ENCODE measurements at regions not wholly inside any gene's neighbourhood (a gene's known extent, or its start where the extent isn't known, plus 50 kb on each side); places are given as distances from the start of the nearest gene placed in this dataset.

GRCh38 chr5:2914981-2915484 lies 163.6 kb upstream of the IRX2 start:
- no peaks in the 10 kb centered on the region for H3K4me1 ChIP-seq (ENCODE audit: control insufficient read depth in 5 of 5, insufficient read depth in 5 of 5, low read length in 5 of 5)
- H3K9me3 ChIP-seq (ENCODE audit: control insufficient read depth in 5 of 5, low read length in 5 of 5): peaks cover 0 to 5% (median 3%) of the 10 kb centered on the region in 5 donors
- H3K4me3 ChIP-seq (ENCODE audit: low read depth in 1 of 5, low read length in 5 of 5): no peak overlapping the region
- no peaks in the 10 kb centered on the region for H3K36me3 ChIP-seq (ENCODE audit: control insufficient read depth in 5 of 5, insufficient read depth in 5 of 5, low read length in 5 of 5)
- H3K27ac ChIP-seq (ENCODE audit: low read depth, low read length): no peak overlapping the region
- H3K27me3 ChIP-seq (ENCODE audit: control insufficient read depth in 5 of 5, insufficient read depth in 4 of 5, low read length in 5 of 5): peaks cover 0 to 8% (median 2%) of the 10 kb centered on the region in 5 donors
- no peak overlapping the region for H3K9ac ChIP-seq (ENCODE audit: low read length in 5 of 5)

DNA sequence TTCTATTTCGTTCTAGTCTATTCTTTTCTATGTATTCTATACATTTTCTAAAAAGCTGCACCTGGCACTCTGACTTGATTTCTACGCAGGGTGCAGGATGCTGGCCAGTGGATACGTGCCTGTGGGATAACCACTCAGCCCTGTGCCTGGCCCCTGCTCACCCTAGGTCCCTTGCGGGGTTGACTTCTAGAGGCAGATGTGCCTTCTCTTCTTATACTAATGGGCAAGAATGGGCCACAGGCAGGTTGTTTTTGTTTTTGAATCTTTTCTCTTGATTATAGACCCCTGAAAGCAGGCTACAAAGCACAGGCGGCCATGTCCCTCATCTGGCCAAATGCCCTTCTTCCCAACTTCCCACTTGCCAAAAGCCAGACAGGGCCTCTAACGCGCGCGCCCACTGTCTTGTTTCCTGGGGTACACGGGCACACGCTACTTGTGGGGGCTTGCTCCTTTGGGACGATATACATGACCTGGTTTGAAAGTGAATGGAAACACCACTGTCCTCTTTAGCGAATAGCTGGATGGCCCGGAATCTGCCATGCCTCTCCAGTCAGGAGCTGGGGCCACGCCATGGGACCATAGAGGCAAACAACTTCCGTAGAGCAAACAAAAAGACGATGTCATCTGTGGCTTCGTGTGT lies 162.7 kb upstream of the IRX2 start:
- Histone ChIP-seq H3K27me3 (ENCODE audit: control insufficient read depth in 5 of 5, insufficient read depth in 4 of 5, low read length in 5 of 5) (peaks cover 0 to 5% (median 0%) of the 10 kb centered on the region in 5 donors), H3K9me3 (ENCODE audit: control insufficient read depth in 5 of 5, low read length in 5 of 5) (peaks cover 0 to 2% (median 0%) of the 10 kb centered on the region in 5 donors)

GRCh38 chr5:2913281-2913680 lies 161.8 kb upstream of the IRX2 start:
- Histone ChIP-seq H3K27me3 (ENCODE audit: control insufficient read depth in 5 of 5, insufficient read depth in 4 of 5, low read length in 5 of 5) (peaks cover 0 to 5% (median 0%) of the 10 kb centered on the region in 5 donors), H3K36me3 (ENCODE audit: control insufficient read depth in 5 of 5, insufficient read depth in 5 of 5, low read length in 5 of 5) (no peaks in the 10 kb centered on the region), H3K4me3 (ENCODE audit: low read depth in 1 of 5, low read length in 5 of 5) (no peak overlapping the region), H3K27ac (ENCODE audit: low read depth, low read length) (no peak overlapping the region), H3K4me1 (ENCODE audit: control insufficient read depth in 5 of 5, insufficient read depth in 5 of 5, low read length in 5 of 5) (no peaks in the 10 kb centered on the region), H3K9ac (ENCODE audit: low read length in 5 of 5) (no peak overlapping the region), H3K9me3 (ENCODE audit: control insufficient read depth in 5 of 5, low read length in 5 of 5) (peaks cover 0 to 2% (median 0%) of the 10 kb centered on the region in 5 donors)

More for the DNA sequence above, 162.7 kb upstream of the IRX2 start:
- H3K4me1 ChIP-seq (ENCODE audit: control insufficient read depth in 5 of 5, insufficient read depth in 5 of 5, low read length in 5 of 5): no peaks in the 10 kb centered on the region
- no peak overlapping the region for H3K27ac ChIP-seq (ENCODE audit: low read depth, low read length)
- no peaks in the 10 kb centered on the region for H3K36me3 ChIP-seq (ENCODE audit: control insufficient read depth in 5 of 5, insufficient read depth in 5 of 5, low read length in 5 of 5)
- H3K9ac ChIP-seq (ENCODE audit: low read length in 5 of 5): no peak overlapping the region
- no peak overlapping the region for H3K4me3 ChIP-seq (ENCODE audit: low read depth in 1 of 5, low read length in 5 of 5)

- Histone ChIP-seq H3K9ac (ENCODE audit: low read length in 5 of 5) (no peak overlapping the region), H3K27ac (ENCODE audit: low read depth, low read length) (no peak overlapping the region), H3K36me3 (ENCODE audit: control insufficient read depth in 5 of 5, insufficient read depth in 5 of 5, low read length in 5 of 5) (no peaks in the 10 kb centered on the region), H3K9me3 (ENCODE audit: control insufficient read depth in 5 of 5, low read length in 5 of 5) (peaks cover 0 to 2% (median 0%) of the 10 kb centered on the region in 5 donors), H3K4me1 (ENCODE audit: control insufficient read depth in 5 of 5, insufficient read depth in 5 of 5, low read length in 5 of 5) (no peaks in the 10 kb centered on the region), H3K4me3 (ENCODE audit: low read depth in 1 of 5, low read length in 5 of 5) (no peak overlapping the region), H3K27me3 (ENCODE audit: control insufficient read depth in 5 of 5, insufficient read depth in 4 of 5, low read length in 5 of 5) (peaks cover 0 to 5% (median 0%) of the 10 kb centered on the region in 5 donors)
These were observed 161.3 kb upstream of the IRX2 start for GRCh38 chr5:2912741-2913140.

GRCh38 chr5:2910401-2911175 lies 159.1 kb upstream of the IRX2 start:
- Histone ChIP-seq H3K36me3 (ENCODE audit: control insufficient read depth in 5 of 5, insufficient read depth in 5 of 5, low read length in 5 of 5) (no peaks in the 10 kb centered on the region), H3K4me1 (ENCODE audit: control insufficient read depth in 5 of 5, insufficient read depth in 5 of 5, low read length in 5 of 5) (no peaks in the 10 kb centered on the region), H3K4me3 (ENCODE audit: low read depth in 1 of 5, low read length in 5 of 5) (no peak overlapping the region), H3K9ac (ENCODE audit: low read length in 5 of 5) (no peak overlapping the region), H3K27me3 (ENCODE audit: control insufficient read depth in 5 of 5, insufficient read depth in 4 of 5, low read length in 5 of 5) (peaks cover 0 to 7% (median 0%) of the 10 kb centered on the region in 5 donors), H3K9me3 (ENCODE audit: control insufficient read depth in 5 of 5, low read length in 5 of 5) (peaks cover 0 to 2% (median 0%) of the 10 kb centered on the region in 5 donors), H3K27ac (ENCODE audit: low read depth, low read length) (no peak overlapping the region)

- Histone ChIP-seq H3K27ac (ENCODE audit: low read depth, low read length) (no peak overlapping the region), H3K9ac (ENCODE audit: low read length in 5 of 5) (no peak overlapping the region), H3K4me1 (ENCODE audit: control insufficient read depth in 5 of 5, insufficient read depth in 5 of 5, low read length in 5 of 5) (no peaks in the 10 kb centered on the region), H3K36me3 (ENCODE audit: control insufficient read depth in 5 of 5, insufficient read depth in 5 of 5, low read length in 5 of 5) (no peaks in the 10 kb centered on the region), H3K27me3 (ENCODE audit: control insufficient read depth in 5 of 5, insufficient read depth in 4 of 5, low read length in 5 of 5) (peaks cover 0 to 7% (median 0%) of the 10 kb centered on the region in 5 donors), H3K9me3 (ENCODE audit: control insufficient read depth in 5 of 5, low read length in 5 of 5) (no peaks in the 10 kb centered on the region), H3K4me3 (ENCODE audit: low read depth in 1 of 5, low read length in 5 of 5) (no peak overlapping the region)
These were observed 157.6 kb upstream of the IRX2 start for GRCh38 chr5:2909035-2909434.

GRCh38 chr5:2908086-2908485 lies 156.6 kb upstream of the IRX2 start:
- Histone ChIP-seq H3K27me3 (ENCODE audit: control insufficient read depth in 5 of 5, insufficient read depth in 4 of 5, low read length in 5 of 5) (peaks cover 0 to 2% (median 0%) of the 10 kb centered on the region in 5 donors), H3K9me3 (ENCODE audit: control insufficient read depth in 5 of 5, low read length in 5 of 5) (no peaks in the 10 kb centered on the region), H3K9ac (ENCODE audit: low read length in 5 of 5) (no peak overlapping the region), H3K27ac (ENCODE audit: low read depth, low read length) (no peak overlapping the region), H3K36me3 (ENCODE audit: control insufficient read depth in 5 of 5, insufficient read depth in 5 of 5, low read length in 5 of 5) (no peaks in the 10 kb centered on the region), H3K4me3 (ENCODE audit: low read depth in 1 of 5, low read length in 5 of 5) (no peak overlapping the region), H3K4me1 (ENCODE audit: control insufficient read depth in 5 of 5, insufficient read depth in 5 of 5, low read length in 5 of 5) (no peaks in the 10 kb centered on the region)

- H3K9ac ChIP-seq (ENCODE audit: low read length in 5 of 5): no peak overlapping the region
- H3K4me3 ChIP-seq (ENCODE audit: low read depth in 1 of 5, low read length in 5 of 5): no peak overlapping the region
- H3K27me3 ChIP-seq (ENCODE audit: control insufficient read depth in 5 of 5, insufficient read depth in 4 of 5, low read length in 5 of 5): peaks cover 0 to 2% (median 0%) of the 10 kb centered on the region in 5 donors
- no peaks in the 10 kb centered on the region for H3K4me1 ChIP-seq (ENCODE audit: control insufficient read depth in 5 of 5, insufficient read depth in 5 of 5, low read length in 5 of 5)
- no peaks in the 10 kb centered on the region for H3K36me3 ChIP-seq (ENCODE audit: control insufficient read depth in 5 of 5, insufficient read depth in 5 of 5, low read length in 5 of 5)
- H3K9me3 ChIP-seq (ENCODE audit: control insufficient read depth in 5 of 5, low read length in 5 of 5): peaks cover 0 to 4% (median 0%) of the 10 kb centered on the region in 5 donors
- no peak overlapping the region for H3K27ac ChIP-seq (ENCODE audit: low read depth, low read length)
These were observed 155.0 kb upstream of the IRX2 start for GRCh38 chr5:2906302-2907090.

- peaks cover 0 to 4% (median 0%) of the 10 kb centered on the region in 5 donors for H3K9me3 ChIP-seq (ENCODE audit: control insufficient read depth in 5 of 5, low read length in 5 of 5)
- H3K4me3 ChIP-seq (ENCODE audit: low read depth in 1 of 5, low read length in 5 of 5): no peak overlapping the region
- no peak overlapping the region for H3K27ac ChIP-seq (ENCODE audit: low read depth, low read length)
- no peaks in the 10 kb centered on the region for H3K4me1 ChIP-seq (ENCODE audit: control insufficient read depth in 5 of 5, insufficient read depth in 5 of 5, low read length in 5 of 5)
- H3K9ac ChIP-seq (ENCODE audit: low read length in 5 of 5): no peak overlapping the region
- H3K27me3 ChIP-seq (ENCODE audit: control insufficient read depth in 5 of 5, insufficient read depth in 4 of 5, low read length in 5 of 5): peaks cover 0 to 2% (median 0%) of the 10 kb centered on the region in 5 donors
- no peaks in the 10 kb centered on the region for H3K36me3 ChIP-seq (ENCODE audit: control insufficient read depth in 5 of 5, insufficient read depth in 5 of 5, low read length in 5 of 5)
These were observed 154.3 kb upstream of the IRX2 start for GRCh38 chr5:2905741-2906140.

Data from subcutaneous abdominal adipose tissue (tissue), 5 donors.